GM13976 (cell line): ENCODE measurements at regions not wholly inside any gene's neighbourhood (a gene's known extent, or its start where the extent isn't known, plus 50 kb on each side); places are given as distances from the start of the nearest gene placed in this dataset.
"Not testable (repeated sequence)": the region's sequence is repeated elsewhere in the genome, so short reads cannot be mapped to it uniquely, and the experiment has no call there.

ENCODE experiments used
- DNase-seq: peaks from one replicate; pipeline ENCODE4 v3.0.0; 2012; ENCODE audit warnings: low spot score
- CTCF ChIP-seq: IDR thresholded peaks from 2 replicates; pipeline ENCODE4 v1.5.1; 2012; ENCODE audit warnings: borderline replicate concordance, mild to moderate bottlenecking; ENCODE audit not compliant: insufficient read depth; ENCODE audit errors: extremely low read depth, missing control alignments, control extremely low read depth
- in situ Hi-C: fragments of 300-500 bp; cut with MboI; formaldehyde crosslinking; loops from one replicate; pipeline ENCODE4 v1.12.0; 2022; ENCODE audit warnings: low sequenced_read_pairs, mixed read lengths, inconsistent platforms; ENCODE audit not compliant: unreplicated experiment

GRCh38 chrX:40855932-40856515, 120.7 kb upstream of the MED14 start:
- DNase-seq: no peak
- TF ChIP-seq CTCF: no peak
- in situ Hi-C loops: no loop called here

GRCh38 chrX:40861952-40862554, 126.7 kb upstream of the MED14 start:
- in situ Hi-C loops, DNase-seq: not testable (repeated sequence)

- DNase-seq, in situ Hi-C loops: not testable (repeated sequence)
These were observed 127.9 kb upstream of the MED14 start for GRCh38 chrX:40863260-40863659.

GRCh38 chrX:40863671-40864070, 128.3 kb upstream of the MED14 start:
- no peak for TF ChIP-seq CTCF
- DNase-seq: no peak
- in situ Hi-C loops: no loop called here

DNA sequence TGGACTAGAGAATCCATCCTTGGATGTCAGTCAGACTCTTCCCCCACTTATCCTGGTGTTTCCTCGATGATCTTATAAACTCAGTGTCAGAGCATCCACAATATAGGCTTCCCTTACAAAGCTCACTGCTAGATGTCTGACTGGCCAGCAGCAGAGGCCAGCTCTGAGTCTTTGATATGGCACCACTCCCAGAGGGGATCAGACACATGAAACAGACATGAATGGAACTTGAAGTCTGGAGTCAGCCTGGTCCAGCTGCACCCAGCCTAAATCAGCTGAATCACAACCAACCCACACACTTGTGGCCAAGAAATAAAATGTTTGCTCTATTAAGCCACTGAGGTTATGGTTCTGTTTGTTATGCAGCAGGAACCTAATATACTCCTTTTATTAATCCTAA, 129.6 kb upstream of the MED14 start:
- in situ Hi-C loops: no loop called here
- no peak for DNase-seq
- TF ChIP-seq CTCF: no peak

DNA sequence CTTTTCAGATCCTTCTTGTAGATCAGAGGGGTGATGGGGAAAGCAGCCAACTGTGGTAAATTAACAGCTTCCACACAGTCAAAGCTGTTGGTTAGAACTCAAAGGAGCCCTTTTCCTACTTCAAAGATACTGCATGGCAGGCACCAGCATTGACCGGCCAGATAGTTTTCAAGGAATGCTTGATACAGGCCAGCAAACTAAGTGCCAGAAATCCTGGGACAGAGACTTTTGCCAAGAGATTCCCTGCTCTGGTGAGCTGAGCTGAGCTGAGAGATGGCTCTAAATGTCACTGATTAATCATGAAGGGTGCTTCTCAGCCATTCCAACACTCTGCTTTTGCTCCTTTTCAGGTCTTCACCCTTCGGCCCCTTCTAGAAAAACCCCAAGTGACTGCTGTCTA, 131.6 kb upstream of the MED14 start:
- in situ Hi-C loops: no loop called here
- no peak for TF ChIP-seq CTCF
- no peak for DNase-seq

GRCh38 chrX:40867352-40867751, 132.0 kb upstream of the MED14 start:
- no peak for DNase-seq
- TF ChIP-seq CTCF: no peak
- in situ Hi-C loops: no loop called here

GRCh38 chrX:40868868-40869267, 133.5 kb upstream of the MED14 start:
- in situ Hi-C loops: no loop called here
- DNase-seq: no peak
- no peak for TF ChIP-seq CTCF

DNA sequence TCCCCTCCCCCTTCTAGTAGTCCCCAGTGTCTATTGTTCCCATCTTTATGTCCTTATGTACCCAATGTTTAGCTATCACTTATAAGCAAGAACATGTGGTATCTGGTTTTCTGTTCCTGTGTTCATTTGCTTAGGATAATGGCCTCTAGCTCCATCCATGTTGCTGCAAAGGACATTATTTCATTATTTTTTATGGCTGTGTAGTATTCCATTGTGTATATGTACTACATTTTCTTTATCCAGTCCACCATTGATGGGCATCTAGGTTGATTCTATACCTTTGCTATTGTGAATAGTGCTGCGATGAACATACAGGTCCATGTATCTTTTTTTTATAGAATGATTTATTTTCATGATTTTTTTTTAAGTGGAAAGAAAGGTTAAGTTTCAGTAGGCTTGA, 135.6 kb upstream of the MED14 start:
- in situ Hi-C loops: not testable (repeated sequence)

More for the DNA sequence above, 135.6 kb upstream of the MED14 start:
- DNase-seq: not testable (repeated sequence)
